Astrocyte (in vitro differentiated cells and primary cell): ENCODE measurements at regions not wholly inside any gene's neighbourhood (a gene's known extent, or its start where the extent isn't known, plus 50 kb on each side); places are given as distances from the start of the nearest gene placed in this dataset.

Experiments
- DNase-seq: peaks from one replicate; pipeline ENCODE4 v3.0.0-alpha.2; 2010; ENCODE audit warnings: low read depth
- FAIRE-seq: peaks from 2 replicates; lab custom pipeline; 2011; peaks lifted over from hg19 to GRCh38; lab: Jason Lieb, UNC
- H2AFZ ChIP-seq: 2 replicates; pipeline ENCODE4 v1.6.0; 2012; ENCODE audit warnings: low read depth, low read length, inconsistent platforms
- H3K27ac ChIP-seq: 2 replicates; pipeline ENCODE4 v1.5.1; 2011; ENCODE audit warnings: low read depth, low read length, inconsistent platforms
- H3K27me3 ChIP-seq: 2 replicates; pipeline ENCODE4 v1.6.0; 2011; ENCODE audit warnings: low read length, inconsistent platforms; ENCODE audit not compliant: insufficient read depth
- H3K36me3 ChIP-seq: 2 replicates; pipeline ENCODE4 v1.5.1; 2011; ENCODE audit warnings: low read length, inconsistent platforms; ENCODE audit not compliant: insufficient read depth
- H3K4me1 ChIP-seq: 2 replicates; pipeline ENCODE4 v1.5.1; 2011; ENCODE audit warnings: low read length, inconsistent platforms; ENCODE audit not compliant: insufficient read depth
- H3K4me2 ChIP-seq: 2 replicates; pipeline ENCODE4 v1.6.0; 2012; ENCODE audit warnings: low read length, inconsistent platforms
- H3K4me3 ChIP-seq: 2 replicates; pipeline ENCODE4 v1.5.1; 2011; ENCODE audit warnings: low read depth, mild to moderate bottlenecking, low read length, inconsistent platforms; ENCODE audit not compliant: insufficient read depth
- H3K79me2 ChIP-seq: 2 replicates; pipeline ENCODE4 v1.6.0; 2012; ENCODE audit warnings: mild to moderate bottlenecking, low read length, inconsistent platforms; ENCODE audit not compliant: insufficient read depth
- H3K9ac ChIP-seq: 2 replicates; pipeline ENCODE4 v1.6.0; 2012; ENCODE audit warnings: mild to moderate bottlenecking, low read length, inconsistent platforms
- H3K9me3 ChIP-seq: 2 replicates; pipeline ENCODE4 v1.5.1; 2012; ENCODE audit warnings: low read depth, mild to moderate bottlenecking, low read length, inconsistent platforms; ENCODE audit not compliant: insufficient read depth
- H4K20me1 ChIP-seq: 2 replicates; pipeline ENCODE4 v1.6.0; 2012; ENCODE audit warnings: low read length, inconsistent platforms; ENCODE audit not compliant: insufficient read depth
- H3K27ac Mint-ChIP-seq: one replicate; pipeline ENCODE4 v1.8.0; 2021; ENCODE audit warnings: mild to moderate bottlenecking, mixed read lengths; ENCODE audit not compliant: unreplicated experiment
- H3K27me3 Mint-ChIP-seq: one replicate; pipeline ENCODE4 v1.8.0; 2021; ENCODE audit warnings: low read depth, mixed read lengths; ENCODE audit not compliant: unreplicated experiment
- H3K36me3 Mint-ChIP-seq: one replicate; pipeline ENCODE4 v1.8.0; 2021; ENCODE audit warnings: low read depth, mixed read lengths; ENCODE audit not compliant: unreplicated experiment
- H3K4me1 Mint-ChIP-seq: one replicate; pipeline ENCODE4 v1.8.0; 2021; ENCODE audit warnings: low read depth, mixed read lengths; ENCODE audit not compliant: unreplicated experiment
- H3K4me3 Mint-ChIP-seq: one replicate; pipeline ENCODE4 v1.8.0; 2021; ENCODE audit warnings: mild to moderate bottlenecking, moderate library complexity, mixed read lengths; ENCODE audit not compliant: unreplicated experiment
- H3K9me3 Mint-ChIP-seq: one replicate; pipeline ENCODE4 v1.8.0; 2021; ENCODE audit warnings: mild to moderate bottlenecking, mixed read lengths; ENCODE audit not compliant: unreplicated experiment
- EZH2 ChIP-seq: IDR thresholded peaks from 2 replicates; pipeline ENCODE4 v1.6.1; 2012; ENCODE audit warnings: mild to moderate bottlenecking, low read length, inconsistent platforms; ENCODE audit not compliant: insufficient read depth
- TF ChIP-seq, protein P1 (sequence below): IDR thresholded peaks from 2 replicates; pipeline ENCODE4 v1.5.1; 2011; ENCODE audit warnings: low read depth, mild to moderate bottlenecking, inconsistent platforms, low read length, moderate library complexity; ENCODE audit not compliant: insufficient read depth

- Mint-ChIP-seq H3K27ac (no peak overlapping the region), H3K36me3 (no peaks in the 10 kb centered on the region)
- no peak overlapping the region for H3K27ac ChIP-seq
These were observed 171.5 kb downstream of the SMIM20 start for GRCh38 chr4:26085551-26085950.

DNA sequence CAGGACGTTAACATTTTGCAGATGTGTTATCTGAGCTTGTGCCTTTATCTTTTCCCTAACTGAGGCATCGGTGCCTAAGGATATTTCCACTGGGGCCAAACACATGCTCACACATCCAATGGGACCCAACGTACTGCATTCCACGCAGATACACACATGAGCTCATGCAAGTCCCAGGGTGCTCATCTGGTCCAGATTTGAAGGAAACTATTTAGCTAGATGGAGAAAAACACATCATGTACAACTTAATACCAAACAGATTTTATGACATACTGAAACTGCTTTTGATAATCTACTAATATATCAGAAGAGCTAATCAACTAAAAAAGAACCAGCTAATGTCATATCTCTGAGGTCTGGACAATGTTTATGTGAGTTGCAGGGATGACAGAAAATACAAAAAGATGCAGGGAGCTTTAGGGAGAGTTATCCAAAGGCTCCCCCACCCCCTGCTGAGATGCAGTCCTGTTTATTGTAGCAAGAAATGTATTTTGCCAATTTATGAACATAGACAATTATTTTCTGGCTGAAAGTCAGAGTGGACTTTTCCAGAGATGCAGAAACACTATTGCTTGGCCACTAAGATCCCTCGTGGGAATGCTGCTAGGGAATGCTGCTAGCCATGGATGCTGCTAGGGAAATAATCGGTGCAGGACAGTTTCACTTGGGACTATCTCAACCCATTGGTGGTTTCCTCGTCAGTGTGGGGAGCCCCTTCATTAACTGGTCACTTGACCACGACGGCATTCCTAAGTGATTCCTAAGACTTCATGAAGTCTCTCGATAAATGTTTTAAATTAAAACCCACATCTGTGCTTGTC is 172.8 kb downstream of the SMIM20 start:
- H4K20me1 ChIP-seq: no peaks in the 10 kb centered on the region
- Mint-ChIP-seq H3K36me3 (no peaks in the 10 kb centered on the region), H3K27ac (no peak overlapping the region), H3K4me1 (peaks cover 16% of the 10 kb centered on the region), H3K9me3 (peaks cover 2% of the 10 kb centered on the region), H3K4me3 (no peak overlapping the region), H3K27me3 (peaks cover 4% of the 10 kb centered on the region)
- H3K4me1 ChIP-seq: peaks cover 17% of the 10 kb centered on the region
- peak overlapping the region; percentile 6 for H3K4me2 ChIP-seq
- DNase-seq: peak; percentile 62
- H3K79me2 ChIP-seq: no peaks in the 10 kb centered on the region
- H2AFZ ChIP-seq: no peak overlapping the region
- FAIRE-seq: no peak
- TF ChIP-seq EZH2: no peak
- TF ChIP-seq, protein P1, sequence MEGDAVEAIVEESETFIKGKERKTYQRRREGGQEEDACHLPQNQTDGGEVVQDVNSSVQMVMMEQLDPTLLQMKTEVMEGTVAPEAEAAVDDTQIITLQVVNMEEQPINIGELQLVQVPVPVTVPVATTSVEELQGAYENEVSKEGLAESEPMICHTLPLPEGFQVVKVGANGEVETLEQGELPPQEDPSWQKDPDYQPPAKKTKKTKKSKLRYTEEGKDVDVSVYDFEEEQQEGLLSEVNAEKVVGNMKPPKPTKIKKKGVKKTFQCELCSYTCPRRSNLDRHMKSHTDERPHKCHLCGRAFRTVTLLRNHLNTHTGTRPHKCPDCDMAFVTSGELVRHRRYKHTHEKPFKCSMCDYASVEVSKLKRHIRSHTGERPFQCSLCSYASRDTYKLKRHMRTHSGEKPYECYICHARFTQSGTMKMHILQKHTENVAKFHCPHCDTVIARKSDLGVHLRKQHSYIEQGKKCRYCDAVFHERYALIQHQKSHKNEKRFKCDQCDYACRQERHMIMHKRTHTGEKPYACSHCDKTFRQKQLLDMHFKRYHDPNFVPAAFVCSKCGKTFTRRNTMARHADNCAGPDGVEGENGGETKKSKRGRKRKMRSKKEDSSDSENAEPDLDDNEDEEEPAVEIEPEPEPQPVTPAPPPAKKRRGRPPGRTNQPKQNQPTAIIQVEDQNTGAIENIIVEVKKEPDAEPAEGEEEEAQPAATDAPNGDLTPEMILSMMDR: no peak
- no peaks in the 10 kb centered on the region for H3K36me3 ChIP-seq
- no peak overlapping the region for H3K27ac ChIP-seq
- H3K9me3 ChIP-seq: peaks cover 6% of the 10 kb centered on the region
- no peak overlapping the region for H3K9ac ChIP-seq
- H3K4me3 ChIP-seq: no peak overlapping the region
- H3K27me3 ChIP-seq: peaks cover 32% of the 10 kb centered on the region

More at GRCh38 chr4:26085551-26085950, 171.5 kb downstream of the SMIM20 start:
- Histone ChIP-seq H3K4me3 (no peak overlapping the region), H3K9ac (no peak overlapping the region), H3K4me1 (peaks cover 17% of the 10 kb centered on the region), H3K9me3 (peaks cover 3% of the 10 kb centered on the region), H4K20me1 (no peaks in the 10 kb centered on the region), H3K79me2 (no peaks in the 10 kb centered on the region), H3K4me2 (no peak overlapping the region), H3K36me3 (no peaks in the 10 kb centered on the region), H2AFZ (no peak overlapping the region), H3K27me3 (peaks cover 40% of the 10 kb centered on the region)
- Mint-ChIP-seq H3K27me3 (peaks cover 10% of the 10 kb centered on the region), H3K4me3 (no peak overlapping the region), H3K9me3 (peaks cover under 1% of the 10 kb centered on the region), H3K4me1 (peaks cover 16% of the 10 kb centered on the region)
- no peak for FAIRE-seq
- no peak for TF ChIP-seq EZH2
- TF ChIP-seq, protein P1: no peak
- no peak for DNase-seq

GRCh38 chr4:26088433-26088928 is 174.5 kb downstream of the SMIM20 start:
- Histone ChIP-seq H3K4me3 (no peak overlapping the region), H3K27me3 (peaks cover 19% of the 10 kb centered on the region), H3K4me1 (peaks cover 14% of the 10 kb centered on the region), H3K9ac (no peak overlapping the region), H3K9me3 (peaks cover 6% of the 10 kb centered on the region), H3K27ac (no peak overlapping the region), H2AFZ (no peak overlapping the region), H3K79me2 (no peaks in the 10 kb centered on the region), H4K20me1 (no peaks in the 10 kb centered on the region), H3K4me2 (peak overlapping the region; percentile 1), H3K36me3 (no peaks in the 10 kb centered on the region)
- no peak overlapping the region for H3K4me3 Mint-ChIP-seq
- peak; percentile 80 for FAIRE-seq
- peaks cover 1% of the 10 kb centered on the region for H3K27me3 Mint-ChIP-seq
- H3K4me1 Mint-ChIP-seq: peaks cover 13% of the 10 kb centered on the region
- H3K27ac Mint-ChIP-seq: no peak overlapping the region
- H3K9me3 Mint-ChIP-seq: peaks cover 4% of the 10 kb centered on the region
- TF ChIP-seq, protein P1: no peak
- no peak for TF ChIP-seq EZH2
- DNase-seq: peak; percentile 68
- H3K36me3 Mint-ChIP-seq: no peaks in the 10 kb centered on the region
